ENCODE measurements at regions not wholly inside any gene's neighbourhood (a gene's known extent, or its start where the extent isn't known, plus 50 kb on each side); places are given as distances from the start of the nearest gene placed in this dataset.

GRCh38 chr10:52997007-52997406 is 224.4 kb upstream of the MBL2 start:
- Histone ChIP-seq H3K9ac (no peak overlapping the region), H2AFZ (ENCODE audit: low read depth) (no peak overlapping the region), H3K36me3 (ENCODE audit: insufficient read depth) (no peaks in the 10 kb centered on the region), H3K27ac (no peak overlapping the region), H3K79me2 (ENCODE audit: insufficient read depth, low read depth) (no peaks in the 10 kb centered on the region), H3K4me1 (ENCODE audit: low read depth, poor library complexity, severe bottlenecking) (no peaks in the 10 kb centered on the region), H4K20me1 (ENCODE audit: insufficient read depth) (no peaks in the 10 kb centered on the region), H3K27me3 (ENCODE audit: insufficient read depth, low read depth) (no peaks in the 10 kb centered on the region), H3K4me3 (IDR thresholded peaks at IDR 0.05; ENCODE audit: insufficient read depth, low read depth, low read length) (no peak overlapping the region), H3K4me2 (no peak overlapping the region)
- no peak for TF ChIP-seq CTCF (conservative IDR thresholded peaks at IDR 0.05; ENCODE audit: low read depth, low read length)

GRCh38 chr10:52994370-52994769 is 221.8 kb upstream of the MBL2 start:
- Histone ChIP-seq H3K27me3 (ENCODE audit: insufficient read depth, low read depth) (no peaks in the 10 kb centered on the region), H3K4me2 (no peak overlapping the region), H3K27ac (no peak overlapping the region), H2AFZ (ENCODE audit: low read depth) (no peak overlapping the region), H3K9ac (no peak overlapping the region), H3K4me3 (IDR thresholded peaks at IDR 0.05; ENCODE audit: insufficient read depth, low read depth, low read length) (no peak overlapping the region), H3K79me2 (ENCODE audit: insufficient read depth, low read depth) (no peaks in the 10 kb centered on the region), H3K36me3 (ENCODE audit: insufficient read depth) (no peaks in the 10 kb centered on the region), H3K4me1 (ENCODE audit: low read depth, poor library complexity, severe bottlenecking) (no peaks in the 10 kb centered on the region), H4K20me1 (ENCODE audit: insufficient read depth) (no peaks in the 10 kb centered on the region)
- no peak for TF ChIP-seq CTCF (conservative IDR thresholded peaks at IDR 0.05; ENCODE audit: low read depth, low read length)

- no peaks in the 10 kb centered on the region for H3K27me3 ChIP-seq (ENCODE audit: insufficient read depth, low read depth)
- H3K36me3 ChIP-seq (ENCODE audit: insufficient read depth): no peaks in the 10 kb centered on the region
Measured at GRCh38 chr10:52993109-52993508, 220.5 kb upstream of the MBL2 start.

GRCh38 chr10:52992567-52992966 is 220.0 kb upstream of the MBL2 start:
- Histone ChIP-seq H2AFZ (ENCODE audit: low read depth) (no peak overlapping the region), H3K36me3 (ENCODE audit: insufficient read depth) (no peaks in the 10 kb centered on the region), H3K4me2 (no peak overlapping the region), H3K79me2 (ENCODE audit: insufficient read depth, low read depth) (no peaks in the 10 kb centered on the region), H3K4me1 (ENCODE audit: low read depth, poor library complexity, severe bottlenecking) (no peaks in the 10 kb centered on the region), H4K20me1 (ENCODE audit: insufficient read depth) (no peaks in the 10 kb centered on the region), H3K9ac (no peak overlapping the region), H3K4me3 (IDR thresholded peaks at IDR 0.05; ENCODE audit: insufficient read depth, low read depth, low read length) (no peak overlapping the region), H3K27ac (no peak overlapping the region), H3K27me3 (ENCODE audit: insufficient read depth, low read depth) (no peaks in the 10 kb centered on the region)
- TF ChIP-seq CTCF (conservative IDR thresholded peaks at IDR 0.05; ENCODE audit: low read depth, low read length): no peak

More at GRCh38 chr10:52993109-52993508, 220.5 kb upstream of the MBL2 start:
- Histone ChIP-seq H3K79me2 (ENCODE audit: insufficient read depth, low read depth) (no peaks in the 10 kb centered on the region), H3K9ac (no peak overlapping the region), H3K27ac (no peak overlapping the region), H3K4me2 (no peak overlapping the region), H2AFZ (ENCODE audit: low read depth) (no peak overlapping the region), H3K4me3 (IDR thresholded peaks at IDR 0.05; ENCODE audit: insufficient read depth, low read depth, low read length) (no peak overlapping the region), H3K4me1 (ENCODE audit: low read depth, poor library complexity, severe bottlenecking) (no peaks in the 10 kb centered on the region), H4K20me1 (ENCODE audit: insufficient read depth) (no peaks in the 10 kb centered on the region)
- TF ChIP-seq CTCF (conservative IDR thresholded peaks at IDR 0.05; ENCODE audit: low read depth, low read length): no peak

Data from KMS-11 (cell line).